ENCODE measurements at regions not wholly inside any gene's neighbourhood (a gene's known extent, or its start where the extent isn't known, plus 50 kb on each side); places are given as distances from the start of the nearest gene placed in this dataset.

DNA sequence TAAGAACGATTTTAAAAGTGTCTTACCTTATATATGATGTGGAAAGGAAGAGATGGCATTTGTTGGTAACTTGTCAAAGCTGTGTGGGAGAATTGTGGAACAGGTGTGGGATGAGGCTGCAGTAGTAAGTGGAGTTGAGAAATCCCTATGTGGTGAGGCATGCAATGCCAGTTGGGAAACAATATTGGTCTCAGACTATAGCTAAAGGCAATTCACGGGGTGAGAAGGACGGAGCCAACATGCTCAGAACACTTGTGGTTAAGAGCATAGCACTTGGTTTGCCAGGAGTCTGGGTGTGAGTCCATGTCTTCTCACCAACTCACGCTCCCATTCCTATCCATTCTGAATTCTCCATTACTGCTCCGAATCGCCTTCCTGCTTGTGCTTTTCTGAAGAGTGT lies 615.6 kb upstream of the ADAMTS9 start:
- Histone ChIP-seq H3K27me3 (no peaks in the 10 kb centered on the region), H3K4me1 (ENCODE audit: insufficient read depth) (no peaks in the 10 kb centered on the region), H3K9me3 (no peaks in the 10 kb centered on the region), H3K27ac (no peak overlapping the region), H3K36me3 (no peaks in the 10 kb centered on the region), H3K4me3 (no peak overlapping the region)
- TF ChIP-seq POLR2A (IDR thresholded peaks at IDR 0.05) = no peak
- no peak for TF ChIP-seq EP300 (IDR thresholded peaks at IDR 0.05)
- TF ChIP-seq, protein P1, sequence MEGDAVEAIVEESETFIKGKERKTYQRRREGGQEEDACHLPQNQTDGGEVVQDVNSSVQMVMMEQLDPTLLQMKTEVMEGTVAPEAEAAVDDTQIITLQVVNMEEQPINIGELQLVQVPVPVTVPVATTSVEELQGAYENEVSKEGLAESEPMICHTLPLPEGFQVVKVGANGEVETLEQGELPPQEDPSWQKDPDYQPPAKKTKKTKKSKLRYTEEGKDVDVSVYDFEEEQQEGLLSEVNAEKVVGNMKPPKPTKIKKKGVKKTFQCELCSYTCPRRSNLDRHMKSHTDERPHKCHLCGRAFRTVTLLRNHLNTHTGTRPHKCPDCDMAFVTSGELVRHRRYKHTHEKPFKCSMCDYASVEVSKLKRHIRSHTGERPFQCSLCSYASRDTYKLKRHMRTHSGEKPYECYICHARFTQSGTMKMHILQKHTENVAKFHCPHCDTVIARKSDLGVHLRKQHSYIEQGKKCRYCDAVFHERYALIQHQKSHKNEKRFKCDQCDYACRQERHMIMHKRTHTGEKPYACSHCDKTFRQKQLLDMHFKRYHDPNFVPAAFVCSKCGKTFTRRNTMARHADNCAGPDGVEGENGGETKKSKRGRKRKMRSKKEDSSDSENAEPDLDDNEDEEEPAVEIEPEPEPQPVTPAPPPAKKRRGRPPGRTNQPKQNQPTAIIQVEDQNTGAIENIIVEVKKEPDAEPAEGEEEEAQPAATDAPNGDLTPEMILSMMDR (IDR thresholded peaks at IDR 0.05) = no peak
- DNase-seq = no peak
- 91 to 93% (median 91%) methylated on average over 6 of the region's 6 CpGs for WGBS, 3 donors
- intact Hi-C loops (cut with DNase I) = no loop called here

- Histone ChIP-seq H3K4me3 (no peak overlapping the region), H3K9me3 (no peaks in the 10 kb centered on the region), H3K36me3 (no peaks in the 10 kb centered on the region), H3K4me1 (ENCODE audit: insufficient read depth) (no peaks in the 10 kb centered on the region), H3K27ac (no peak overlapping the region), H3K27me3 (no peaks in the 10 kb centered on the region)
- 71 to 84% (median 74%) methylated on average over 4 of the region's 4 CpGs for WGBS, 3 donors
- intact Hi-C loops (cut with DNase I) = no loop called here
- no peak for TF ChIP-seq EP300 (IDR thresholded peaks at IDR 0.05)
- TF ChIP-seq POLR2A (IDR thresholded peaks at IDR 0.05) = no peak
- TF ChIP-seq, protein P1 (IDR thresholded peaks at IDR 0.05) = no peak
- DNase-seq = no peak
These were observed 603.8 kb upstream of the ADAMTS9 start for GRCh38 chr3:65291448-65292125.

DNA sequence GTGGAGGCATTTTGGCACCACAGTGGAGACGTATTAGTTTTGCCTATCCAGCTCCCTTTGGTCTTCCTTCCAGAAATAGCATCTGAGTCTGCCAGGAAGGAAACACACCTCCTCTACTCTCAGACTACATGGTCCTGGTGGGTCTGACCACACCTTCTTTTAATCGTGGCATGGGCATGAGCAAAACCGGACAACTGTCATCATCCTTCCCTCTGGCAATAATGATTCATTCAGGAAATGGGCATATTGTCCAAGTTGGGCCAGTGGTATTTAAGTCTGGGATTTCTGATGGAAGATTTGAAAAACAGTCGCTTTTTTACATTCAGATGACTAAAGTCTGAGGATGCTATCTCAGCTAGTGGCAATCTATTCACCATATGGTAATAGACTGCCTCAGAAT lies 601.0 kb upstream of the ADAMTS9 start:
- intact Hi-C loops (cut with DNase I) = no loop called here
- Histone ChIP-seq H3K27me3 (no peaks in the 10 kb centered on the region), H3K4me3 (no peak overlapping the region), H3K27ac (no peak overlapping the region), H3K4me1 (ENCODE audit: insufficient read depth) (no peaks in the 10 kb centered on the region), H3K9me3 (no peaks in the 10 kb centered on the region), H3K36me3 (no peaks in the 10 kb centered on the region)
- 85 to 90% (median 86%) methylated on average over 4 of the region's 4 CpGs for WGBS, 3 donors
- TF ChIP-seq EP300 (IDR thresholded peaks at IDR 0.05) (no peak), POLR2A (IDR thresholded peaks at IDR 0.05) (no peak)
- TF ChIP-seq, protein P1 (IDR thresholded peaks at IDR 0.05) = no peak
- DNase-seq = no peak

- H3K4me1 ChIP-seq (ENCODE audit: insufficient read depth) = no peaks in the 10 kb centered on the region
- H3K36me3 ChIP-seq = no peaks in the 10 kb centered on the region
- TF ChIP-seq POLR2A (IDR thresholded peaks at IDR 0.05) (no peak), EP300 (IDR thresholded peaks at IDR 0.05) (no peak)
- TF ChIP-seq, protein P1 (IDR thresholded peaks at IDR 0.05) = no peak
- H3K4me3 ChIP-seq = no peak overlapping the region
- intact Hi-C loops (cut with DNase I) = no loop called here
- H3K9me3 ChIP-seq = no peaks in the 10 kb centered on the region
- no peak for DNase-seq
- H3K27ac ChIP-seq = no peak overlapping the region
- H3K27me3 ChIP-seq = no peaks in the 10 kb centered on the region
- WGBS, 3 donors = 89 to 93% (median 89%) methylated on average over 2 of the region's 2 CpGs
These were observed 598.2 kb upstream of the ADAMTS9 start for GRCh38 chr3:65285956-65286355.

Measured in ovary (tissue), 7 donors.